ENCODE measurements at regions not wholly inside any gene's neighbourhood (a gene's known extent, or its start where the extent isn't known, plus 50 kb on each side); places are given as distances from the start of the nearest gene placed in this dataset.
A peak's percentile ranks its signal among the peaks of the same experiment; 100 is the strongest.

GRCh38 chr6:143621876-143622605, 55.7 kb upstream of the PHACTR2 start:
- DNase-seq = no peak

GRCh38 chr6:143621159-143621873, 56.4 kb upstream of the PHACTR2 start:
- DNase-seq = no peak

GRCh38 chr6:143620447-143620846, 57.3 kb upstream of the PHACTR2 start:
- no peak for DNase-seq

GRCh38 chr6:143619824-143620401, 57.9 kb upstream of the PHACTR2 start:
- no peak for DNase-seq

GRCh38 chr6:143616741-143617140, 61.0 kb upstream of the PHACTR2 start:
- DNase-seq = no peak

GRCh38 chr6:143615785-143616184, 62.0 kb upstream of the PHACTR2 start:
- DNase-seq = no peak

GRCh38 chr6:143614235-143614634, 63.5 kb upstream of the PHACTR2 start:
- DNase-seq = no peak

GRCh38 chr6:143613749-143614148, 64.0 kb upstream of the PHACTR2 start:
- DNase-seq = no peak

- DNase-seq = no peak
These were observed 65.6 kb upstream of the PHACTR2 start for GRCh38 chr6:143612186-143612585.

GRCh38 chr6:143611580-143611979, 66.2 kb upstream of the PHACTR2 start:
- DNase-seq = no peak

GRCh38 chr6:143609972-143610371, 67.8 kb upstream of the PHACTR2 start:
- no peak for DNase-seq

GRCh38 chr6:143609501-143609900, 68.3 kb upstream of the PHACTR2 start:
- DNase-seq = no peak

GRCh38 chr6:143608906-143609305, 68.9 kb upstream of the PHACTR2 start:
- DNase-seq = peak; percentile 57

GRCh38 chr6:143607974-143608373, 69.8 kb upstream of the PHACTR2 start:
- peak; percentile 92 for DNase-seq

- DNase-seq = no peak
These were observed 70.6 kb upstream of the PHACTR2 start for GRCh38 chr6:143607168-143607567.

- DNase-seq = no peak
These were observed 71.8 kb upstream of the PHACTR2 start for GRCh38 chr6:143605906-143606521.

GRCh38 chr6:143603455-143603854, 74.3 kb upstream of the PHACTR2 start:
- no peak for DNase-seq

GRCh38 chr6:143601504-143601903, 76.3 kb upstream of the PHACTR2 start:
- DNase-seq = no peak

- no peak for DNase-seq
These were observed 76.9 kb upstream of the PHACTR2 start for GRCh38 chr6:143600821-143601220.

- DNase-seq = no peak
These were observed 79.2 kb upstream of the PHACTR2 start for GRCh38 chr6:143598466-143599080.

- DNase-seq = no peak
These were observed 80.9 kb upstream of the PHACTR2 start for GRCh38 chr6:143596866-143597265.

- no peak for DNase-seq
These were observed 82.3 kb upstream of the PHACTR2 start for GRCh38 chr6:143595251-143596036.
